ENCODE measurements at regions not wholly inside any gene's neighbourhood (a gene's known extent, or its start where the extent isn't known, plus 50 kb on each side); places are given as distances from the start of the nearest gene placed in this dataset. TPM values are rescaled to one million over a fixed set of nuclear protein-coding genes. Genes with fewer than 3 reads are reported as not detected.

- WGBS (ENCODE audit: insufficient coverage), result no CpG with 5 or more reads among the region's 1 CpG
- H3K27ac ChIP-seq (ENCODE audit: low read depth, low read length), result no peak overlapping the region
- DNase-seq (ENCODE audit: low read depth in 4 of 6, low spot score in 6 of 6), result no peak
These were observed 235.7 kb downstream of the KCNJ3 start for GRCh38 chr2:154934213-154934612.

GRCh38 chr2:154924531-154924930, 226.0 kb downstream of the KCNJ3 start:
- Histone ChIP-seq H3K36me3 (ENCODE audit: control insufficient read depth, insufficient read depth, low read length) (no peaks in the 10 kb centered on the region), H3K4me3 (ENCODE audit: low read depth, low read length) (no peak overlapping the region), H3K27me3 (ENCODE audit: control insufficient read depth, insufficient read depth, low read length) (no peaks in the 10 kb centered on the region), H3K4me1 (ENCODE audit: control insufficient read depth, insufficient read depth, low read length) (no peaks in the 10 kb centered on the region), H3K27ac (ENCODE audit: low read depth, low read length) (no peak overlapping the region), H3K9me3 (ENCODE audit: control insufficient read depth, insufficient read depth, low read length) (no peaks in the 10 kb centered on the region)
- WGBS (ENCODE audit: insufficient coverage), result 100% methylated on average over 1 of the region's 3 CpGs
- DNase-seq (ENCODE audit: low read depth in 4 of 6, low spot score in 6 of 6), result no peak

More at GRCh38 chr2:154934213-154934612, 235.7 kb downstream of the KCNJ3 start:
- Histone ChIP-seq H3K4me1 (ENCODE audit: control insufficient read depth, insufficient read depth, low read length) (no peaks in the 10 kb centered on the region), H3K27me3 (ENCODE audit: control insufficient read depth, insufficient read depth, low read length) (no peaks in the 10 kb centered on the region), H3K4me3 (ENCODE audit: low read depth, low read length) (no peak overlapping the region), H3K36me3 (ENCODE audit: control insufficient read depth, insufficient read depth, low read length) (no peaks in the 10 kb centered on the region), H3K9me3 (ENCODE audit: control insufficient read depth, insufficient read depth, low read length) (peaks cover 3% of the 10 kb centered on the region)

DNA sequence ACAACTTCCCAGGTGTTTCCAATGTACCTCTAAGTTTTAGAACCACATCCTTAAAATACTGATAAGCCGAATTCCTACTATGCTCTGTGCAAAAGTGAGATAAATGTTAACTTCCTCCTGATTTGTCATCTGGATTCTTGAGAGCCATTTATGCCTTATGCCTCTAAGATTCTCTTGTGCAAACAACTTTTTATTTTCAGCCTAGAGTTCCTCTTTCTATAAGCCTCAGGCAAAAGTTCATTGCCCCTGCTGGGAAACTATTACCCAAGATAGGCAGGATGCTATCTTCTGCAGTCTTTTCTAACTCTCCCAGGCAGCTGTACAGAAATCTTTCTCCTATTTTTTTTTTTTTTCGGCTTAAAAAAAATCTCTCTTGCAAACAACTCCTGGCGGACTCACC, 216.1 kb downstream of the KCNJ3 start:
- WGBS (ENCODE audit: insufficient coverage), result no CpG with 5 or more reads among the region's 3 CpGs
- no peak overlapping the region for H3K4me3 ChIP-seq (ENCODE audit: low read depth, low read length)

DNA sequence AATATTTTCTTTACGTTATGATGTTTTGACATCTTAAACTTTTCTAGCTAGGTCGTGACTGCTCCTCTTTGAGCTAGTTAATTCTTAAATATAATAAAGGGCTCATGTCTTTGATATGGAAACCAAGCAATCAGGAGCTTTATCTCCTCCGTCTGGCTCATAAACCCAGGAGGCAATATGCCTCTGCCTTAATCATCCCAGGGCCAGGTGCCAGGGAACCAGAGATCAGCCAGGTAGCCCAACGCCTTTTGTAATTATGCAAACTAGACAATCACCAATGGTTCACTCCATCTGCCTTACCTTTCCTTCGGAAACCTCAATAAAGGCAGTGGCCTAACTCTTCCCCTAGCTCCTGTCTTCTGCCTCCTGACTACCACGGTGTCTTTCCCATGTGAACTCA, 213.7 kb downstream of the KCNJ3 start:
- WGBS (ENCODE audit: insufficient coverage), result 91% methylated on average over 3 of the region's 6 CpGs
- no peaks in the 10 kb centered on the region for H3K36me3 ChIP-seq (ENCODE audit: control insufficient read depth, insufficient read depth, low read length)
- DNase-seq (ENCODE audit: low read depth in 4 of 6, low spot score in 6 of 6), result no peak
- no peaks in the 10 kb centered on the region for H3K9me3 ChIP-seq (ENCODE audit: control insufficient read depth, insufficient read depth, low read length)
- no peaks in the 10 kb centered on the region for H3K4me1 ChIP-seq (ENCODE audit: control insufficient read depth, insufficient read depth, low read length)
- H3K27me3 ChIP-seq (ENCODE audit: control insufficient read depth, insufficient read depth, low read length), result no peaks in the 10 kb centered on the region
- no peak overlapping the region for H3K27ac ChIP-seq (ENCODE audit: low read depth, low read length)
- no peak overlapping the region for H3K4me3 ChIP-seq (ENCODE audit: low read depth, low read length)

More for the DNA sequence above, 216.1 kb downstream of the KCNJ3 start:
- DNase-seq (ENCODE audit: low read depth in 4 of 6, low spot score in 6 of 6), result no peak
- H3K27me3 ChIP-seq (ENCODE audit: control insufficient read depth, insufficient read depth, low read length), result no peaks in the 10 kb centered on the region
- H3K9me3 ChIP-seq (ENCODE audit: control insufficient read depth, insufficient read depth, low read length), result no peaks in the 10 kb centered on the region
- H3K36me3 ChIP-seq (ENCODE audit: control insufficient read depth, insufficient read depth, low read length), result no peaks in the 10 kb centered on the region
- no peak overlapping the region for H3K27ac ChIP-seq (ENCODE audit: low read depth, low read length)
- no peaks in the 10 kb centered on the region for H3K4me1 ChIP-seq (ENCODE audit: control insufficient read depth, insufficient read depth, low read length)

DNA sequence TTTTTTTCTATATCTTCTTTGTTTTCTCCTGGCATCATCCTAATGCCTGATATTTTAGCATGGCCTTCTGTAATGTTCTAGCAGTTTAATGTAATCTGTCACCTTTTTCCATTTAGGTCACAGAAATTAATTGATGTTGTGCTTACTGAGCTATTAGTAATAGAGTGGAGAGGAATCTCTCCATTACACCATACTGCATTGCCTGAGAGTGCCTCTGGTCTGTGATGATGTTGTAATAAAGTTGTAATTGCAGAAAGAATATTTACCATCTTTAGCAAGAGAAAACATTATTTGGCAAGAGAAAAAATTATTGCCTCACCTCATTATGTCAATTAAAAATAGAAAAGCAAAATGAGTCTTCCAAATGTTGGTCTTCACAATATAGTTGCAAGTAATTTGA, 213.2 kb downstream of the KCNJ3 start:
- Histone ChIP-seq H3K9me3 (ENCODE audit: control insufficient read depth, insufficient read depth, low read length) (no peaks in the 10 kb centered on the region), H3K36me3 (ENCODE audit: control insufficient read depth, insufficient read depth, low read length) (no peaks in the 10 kb centered on the region), H3K4me3 (ENCODE audit: low read depth, low read length) (no peak overlapping the region), H3K4me1 (ENCODE audit: control insufficient read depth, insufficient read depth, low read length) (no peaks in the 10 kb centered on the region), H3K27me3 (ENCODE audit: control insufficient read depth, insufficient read depth, low read length) (no peaks in the 10 kb centered on the region), H3K27ac (ENCODE audit: low read depth, low read length) (no peak overlapping the region)
- no peak for DNase-seq (ENCODE audit: low read depth in 4 of 6, low spot score in 6 of 6)

GRCh38 chr2:154910701-154911100, 212.2 kb downstream of the KCNJ3 start:
- Histone ChIP-seq H3K9me3 (ENCODE audit: control insufficient read depth, insufficient read depth, low read length) (no peaks in the 10 kb centered on the region), H3K27me3 (ENCODE audit: control insufficient read depth, insufficient read depth, low read length) (no peaks in the 10 kb centered on the region), H3K27ac (ENCODE audit: low read depth, low read length) (no peak overlapping the region), H3K4me1 (ENCODE audit: control insufficient read depth, insufficient read depth, low read length) (no peaks in the 10 kb centered on the region), H3K4me3 (ENCODE audit: low read depth, low read length) (no peak overlapping the region), H3K36me3 (ENCODE audit: control insufficient read depth, insufficient read depth, low read length) (no peaks in the 10 kb centered on the region)
- no CpG with 5 or more reads among the region's 1 CpG for WGBS (ENCODE audit: insufficient coverage)
- DNase-seq (ENCODE audit: low read depth in 4 of 6, low spot score in 6 of 6), result no peak

DNA sequence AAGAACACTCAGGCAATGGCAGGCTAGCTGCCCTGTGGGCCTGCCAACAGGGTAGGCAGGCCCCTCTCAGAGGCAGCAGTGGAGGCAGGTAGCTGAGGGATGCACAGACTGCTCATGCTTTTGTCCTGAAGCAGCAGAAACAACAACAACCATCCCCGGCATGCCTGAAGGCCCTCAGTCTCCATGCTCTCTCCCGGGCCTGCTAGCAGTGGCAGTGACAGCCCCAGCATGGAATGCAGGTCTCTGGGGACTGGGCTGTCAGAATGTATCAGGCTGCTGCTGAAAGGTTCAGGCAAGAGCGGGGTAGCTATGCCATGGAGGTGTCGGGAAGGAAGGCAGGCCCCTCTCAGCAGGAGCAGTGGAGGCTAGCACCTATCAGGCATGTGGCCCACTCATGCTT, 209.8 kb downstream of the KCNJ3 start:
- 98% methylated on average over 4 of the region's 4 CpGs for WGBS (ENCODE audit: insufficient coverage)
- Histone ChIP-seq H3K4me3 (ENCODE audit: low read depth, low read length) (no peak overlapping the region), H3K4me1 (ENCODE audit: control insufficient read depth, insufficient read depth, low read length) (no peaks in the 10 kb centered on the region), H3K9me3 (ENCODE audit: control insufficient read depth, insufficient read depth, low read length) (no peaks in the 10 kb centered on the region), H3K36me3 (ENCODE audit: control insufficient read depth, insufficient read depth, low read length) (no peaks in the 10 kb centered on the region), H3K27ac (ENCODE audit: low read depth, low read length) (no peak overlapping the region), H3K27me3 (ENCODE audit: control insufficient read depth, insufficient read depth, low read length) (no peaks in the 10 kb centered on the region)
- DNase-seq (ENCODE audit: low read depth in 4 of 6, low spot score in 6 of 6), result no peak

Small RNA genes lying in the stretch of these regions (small RNA-seq; reads per million reads assigned to genes)
- gene MTCO1P45 (ENCODE audit: low replicate concordance) (not detected), gene RNU6-1001P (ENCODE audit: low replicate concordance) (not detected), gene RNU6-546P (ENCODE audit: low replicate concordance) (not detected)
